D341Med (cell line): ENCODE measurements at regions not wholly inside any gene's neighbourhood (a gene's known extent, or its start where the extent isn't known, plus 50 kb on each side); places are given as distances from the start of the nearest gene placed in this dataset.

Experiments
- DNase-seq: peaks from one replicate; pipeline ENCODE4 v3.0.0; 2012; ENCODE audit warnings: low spot score

DNA sequence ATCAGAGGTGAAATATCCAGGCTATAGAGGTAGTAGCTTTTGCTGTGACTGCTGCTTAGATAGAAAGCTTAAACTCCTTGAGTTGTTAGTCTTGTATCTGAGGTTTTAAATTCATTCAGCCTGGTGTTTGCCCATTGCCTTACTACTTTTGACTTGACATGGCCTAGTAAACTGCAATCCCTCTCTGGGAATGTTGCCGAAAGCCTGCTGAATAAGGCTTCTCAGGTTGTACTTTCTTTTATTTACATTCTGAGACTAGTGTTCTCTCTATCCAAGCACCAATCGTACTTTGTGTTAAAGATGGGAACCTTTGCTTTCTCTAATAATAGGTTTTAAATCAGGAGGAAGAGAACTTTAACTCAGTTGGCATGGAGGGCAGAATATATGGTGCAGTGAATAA is 357.6 kb upstream of the CWC22 start:
- no peak for DNase-seq

DNA sequence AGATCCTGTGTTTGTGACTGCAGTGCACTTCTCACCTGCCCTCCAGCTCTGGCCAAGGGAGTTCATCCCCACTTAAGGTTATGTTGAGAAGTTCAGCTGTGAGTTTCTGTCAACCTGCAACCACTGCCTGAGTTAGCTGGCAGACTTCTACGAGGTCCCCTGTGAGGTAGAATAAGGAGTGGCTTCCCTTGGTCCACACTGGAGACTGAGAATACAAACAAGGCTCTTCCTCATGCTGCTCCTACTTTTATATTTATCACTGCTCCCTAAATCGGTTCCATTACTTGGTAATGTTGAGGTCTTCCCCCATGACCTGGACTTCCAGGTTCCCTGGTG is 353.2 kb upstream of the CWC22 start:
- DNase-seq = no peak

DNA sequence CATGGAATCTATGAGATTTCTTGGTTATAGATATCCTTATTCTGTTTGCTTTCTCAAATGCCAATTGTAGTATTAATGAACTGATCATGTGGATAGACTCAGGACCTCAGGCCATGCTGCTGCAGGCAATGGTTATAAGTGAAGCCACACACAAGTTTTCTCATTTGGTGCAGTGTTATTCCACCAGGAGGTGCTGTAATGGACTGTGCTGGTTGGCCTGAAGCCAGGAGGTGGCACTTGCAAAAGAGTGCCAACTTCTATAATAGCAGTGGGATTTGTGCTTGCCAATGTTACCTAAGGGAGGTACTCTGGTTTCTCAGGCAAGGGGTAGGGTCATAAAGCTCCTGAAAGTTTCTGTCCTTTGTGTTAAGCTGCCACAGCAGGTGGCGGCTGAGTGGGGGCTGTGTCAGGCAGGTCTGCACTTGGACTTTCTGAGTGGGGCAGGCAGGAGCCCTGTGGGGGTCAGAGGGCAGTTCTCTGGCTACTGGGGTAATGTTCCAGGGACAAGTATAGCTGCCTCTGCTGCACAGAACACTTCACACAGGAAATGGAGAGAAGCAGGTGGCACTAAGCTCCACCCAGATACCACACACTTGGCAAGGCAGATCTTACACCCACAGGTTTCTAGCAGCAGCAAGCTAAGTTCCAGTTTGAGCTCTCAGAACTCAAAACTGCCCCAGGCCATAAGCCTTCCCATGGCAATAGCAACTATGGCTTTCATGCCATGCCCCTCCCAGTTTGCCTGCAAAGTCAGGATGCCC is 352.6 kb upstream of the CWC22 start:
- DNase-seq = no peak

DNA sequence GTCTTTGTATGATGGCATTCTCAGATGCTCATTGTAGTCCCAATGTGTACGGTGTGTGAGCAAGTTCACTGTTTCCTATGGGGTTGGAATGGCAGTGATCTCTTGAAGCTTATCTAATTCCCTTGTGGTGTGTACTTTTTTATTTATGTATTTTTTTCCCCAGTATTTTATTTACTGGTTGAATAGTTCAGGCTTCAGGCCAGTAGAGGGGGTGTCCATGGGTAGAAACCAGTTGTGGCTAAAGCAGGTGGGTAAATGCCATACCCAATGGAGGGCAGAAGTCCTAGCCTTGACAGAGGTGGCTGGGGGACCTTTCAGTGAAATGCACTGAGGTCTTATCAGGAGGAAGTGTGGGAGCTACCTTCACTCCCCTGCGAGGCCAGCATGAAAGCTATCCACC is 351.4 kb upstream of the CWC22 start:
- no peak for DNase-seq

DNA sequence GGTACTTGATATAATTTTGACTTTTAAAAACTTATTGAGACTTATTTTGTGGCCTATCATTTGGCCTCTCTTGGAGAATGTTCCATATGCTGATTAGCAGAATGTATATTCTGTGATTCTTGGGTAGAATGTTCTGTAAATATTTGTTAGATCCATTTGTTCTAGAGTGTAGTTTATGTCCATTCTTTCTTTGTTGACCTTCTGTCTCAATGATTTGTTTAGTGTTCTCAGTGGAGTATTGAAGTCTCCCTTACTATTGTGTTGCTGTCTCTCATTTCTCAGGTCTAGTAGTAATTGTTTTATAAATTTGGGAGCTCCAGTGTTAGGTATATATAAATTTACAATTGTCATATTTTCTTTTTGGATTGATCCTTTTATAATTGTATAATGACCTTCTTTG is 349.6 kb upstream of the CWC22 start:
- DNase-seq = no peak

DNA sequence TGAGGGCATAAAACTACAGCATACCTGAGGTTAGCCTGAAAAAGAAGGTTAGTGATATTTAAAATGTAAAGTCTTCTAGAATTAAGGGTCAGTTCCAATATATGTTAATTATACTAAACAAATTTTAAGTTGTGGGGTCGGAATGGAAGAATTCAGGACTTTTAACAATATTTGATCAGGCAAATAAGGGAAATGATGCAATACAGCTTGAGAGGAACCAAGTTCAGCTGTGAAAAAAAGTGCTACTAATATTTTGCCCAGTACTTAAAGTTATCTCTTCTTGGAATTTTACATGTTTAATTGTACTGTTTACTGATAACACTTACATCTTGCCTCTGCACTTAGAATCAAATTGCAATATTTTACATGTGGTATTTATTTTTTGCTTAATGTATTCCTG is 345.5 kb upstream of the CWC22 start:
- no peak for DNase-seq

DNA sequence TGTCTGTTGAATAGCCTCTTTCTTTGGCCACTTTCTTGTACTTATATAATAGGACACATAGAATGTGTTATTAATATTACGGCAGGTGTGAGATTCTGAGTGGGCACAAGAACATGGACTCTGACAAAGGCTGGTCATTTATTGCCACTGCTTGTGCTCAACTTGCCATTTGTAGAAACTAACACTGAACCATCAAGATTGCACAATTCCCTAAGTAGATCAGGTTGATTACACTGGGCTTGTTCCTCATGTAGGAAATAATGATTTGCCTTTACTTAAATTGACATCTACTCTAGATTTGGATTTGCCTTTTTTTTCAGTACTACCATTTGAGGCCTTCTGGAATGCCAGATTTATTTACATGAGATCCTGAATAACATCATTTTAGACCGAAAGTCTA is 342.7 kb upstream of the CWC22 start:
- DNase-seq = no peak

DNA sequence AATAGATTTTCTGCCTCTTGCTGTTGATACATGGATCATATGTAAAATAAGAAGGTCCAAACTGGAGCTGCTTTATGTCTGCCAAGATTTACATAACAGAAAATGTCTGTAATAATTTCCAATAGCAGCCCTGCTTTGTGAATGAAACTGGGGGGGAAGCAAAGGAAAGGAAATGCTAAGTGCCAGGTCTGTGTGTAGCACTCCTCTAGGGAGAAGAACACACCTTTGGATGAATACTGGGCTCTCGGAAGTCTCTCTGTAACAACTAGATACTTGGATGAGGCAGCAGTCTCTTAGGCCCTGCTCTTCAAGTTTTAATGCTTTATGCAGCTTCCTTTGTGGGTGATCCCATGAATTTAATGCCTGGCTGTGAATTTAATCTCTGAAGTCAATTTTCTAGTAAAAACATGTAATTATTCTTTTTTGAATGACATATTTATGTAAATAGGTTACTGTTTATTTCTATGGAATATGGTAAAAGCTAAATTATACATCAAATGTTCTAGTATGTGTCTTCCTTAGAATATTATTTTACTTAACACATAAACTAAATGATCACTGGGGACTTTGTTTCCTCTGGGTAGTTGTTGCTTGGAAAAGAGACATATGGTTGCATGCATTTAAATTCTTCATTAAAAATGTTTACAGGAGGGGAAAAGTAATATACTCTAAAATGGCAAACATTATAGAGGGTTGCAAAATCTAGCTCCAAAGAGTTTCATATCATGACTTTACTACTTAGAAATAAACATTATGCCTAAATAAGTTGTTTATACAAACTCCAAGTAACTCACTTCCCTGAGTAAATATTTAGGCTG is 336.6 kb upstream of the CWC22 start:
- no peak for DNase-seq

DNA sequence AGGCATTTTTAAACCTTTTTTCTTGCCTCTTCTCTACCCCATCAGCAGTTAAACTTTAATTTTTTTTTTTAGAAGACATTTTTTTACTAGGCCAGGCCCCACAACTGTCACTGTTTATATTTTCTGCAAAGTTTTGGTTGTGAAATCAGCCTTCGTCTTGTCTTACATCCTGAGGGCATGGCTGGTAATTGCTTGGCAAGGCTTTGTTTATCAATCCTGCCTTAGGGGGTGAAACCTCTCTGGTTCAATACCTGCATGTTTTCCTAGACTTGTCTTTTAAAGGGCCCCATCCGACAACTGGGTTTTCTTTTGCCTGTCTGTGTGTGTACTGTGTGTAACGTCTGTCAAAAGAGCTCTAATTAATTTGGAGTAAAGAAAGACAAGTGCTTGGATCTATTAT is 330.0 kb upstream of the CWC22 start:
- DNase-seq = no peak

DNA sequence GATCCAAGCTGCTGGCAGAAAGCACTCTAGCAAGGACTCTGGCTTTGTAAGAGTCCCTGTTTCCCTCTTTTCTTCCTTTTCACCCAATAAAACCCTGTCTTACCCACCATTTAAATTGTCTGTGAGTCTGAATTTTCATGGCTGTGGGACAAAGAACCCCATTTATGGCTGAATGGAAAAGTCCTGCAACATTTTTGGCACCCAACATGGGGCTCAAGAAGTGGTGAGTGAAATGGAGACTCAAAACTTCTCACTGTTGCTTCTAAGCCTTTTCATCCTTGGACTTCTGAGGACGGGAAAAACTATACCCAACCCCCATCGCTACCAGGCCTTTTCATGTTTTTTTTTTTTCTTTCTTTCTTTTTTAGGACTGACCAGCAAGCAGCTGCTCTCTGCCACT is 329.5 kb upstream of the CWC22 start:
- no peak for DNase-seq

DNA sequence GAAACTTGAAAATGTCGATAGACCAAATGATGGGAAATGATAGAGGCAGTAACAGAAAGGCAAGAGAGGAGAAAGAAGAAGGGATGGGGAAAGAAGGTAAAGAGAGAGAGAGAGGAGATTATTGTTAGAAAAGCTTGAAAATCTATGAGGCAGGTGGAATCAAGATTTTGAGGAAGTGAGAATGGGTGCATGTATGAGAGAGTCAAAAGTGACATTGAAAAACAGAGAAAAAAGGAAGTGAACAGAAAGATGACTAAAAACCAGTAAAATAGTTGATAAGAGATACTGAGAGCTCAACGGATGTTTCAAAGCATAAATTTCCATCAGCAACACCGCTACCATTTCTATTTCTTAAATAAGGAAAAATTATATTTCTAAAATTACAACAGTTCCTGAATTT is 327.4 kb upstream of the CWC22 start:
- no peak for DNase-seq

DNA sequence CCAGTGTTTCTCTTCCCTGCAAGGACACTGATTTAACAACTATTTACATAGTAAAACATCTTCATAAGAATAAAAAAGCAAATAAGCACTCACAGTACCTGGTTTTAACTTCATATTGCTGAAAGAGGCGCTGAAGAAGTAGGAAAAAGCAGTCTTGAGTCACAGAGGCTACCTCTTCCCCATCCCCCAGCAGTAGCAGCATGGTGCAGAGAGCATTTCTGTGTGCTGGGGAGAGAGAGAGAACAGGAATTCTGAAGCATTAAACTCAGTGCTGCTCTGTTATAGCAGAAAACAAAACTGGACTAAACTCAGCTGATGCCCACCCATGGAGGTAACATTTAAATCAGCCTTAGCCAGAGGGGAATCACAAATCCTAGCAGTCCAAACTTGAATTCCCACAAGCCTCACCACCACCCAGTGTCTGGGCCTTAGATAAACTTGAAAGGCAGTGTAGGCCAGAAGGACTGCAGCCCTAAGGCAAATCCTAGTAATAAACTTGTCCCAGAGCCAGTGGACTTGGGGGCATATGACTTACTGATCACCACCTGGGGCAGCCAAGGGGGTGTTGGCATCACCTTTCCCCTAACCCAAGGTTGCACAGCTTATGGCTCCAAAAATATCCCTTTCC is 321.8 kb upstream of the CWC22 start:
- no peak for DNase-seq

DNA sequence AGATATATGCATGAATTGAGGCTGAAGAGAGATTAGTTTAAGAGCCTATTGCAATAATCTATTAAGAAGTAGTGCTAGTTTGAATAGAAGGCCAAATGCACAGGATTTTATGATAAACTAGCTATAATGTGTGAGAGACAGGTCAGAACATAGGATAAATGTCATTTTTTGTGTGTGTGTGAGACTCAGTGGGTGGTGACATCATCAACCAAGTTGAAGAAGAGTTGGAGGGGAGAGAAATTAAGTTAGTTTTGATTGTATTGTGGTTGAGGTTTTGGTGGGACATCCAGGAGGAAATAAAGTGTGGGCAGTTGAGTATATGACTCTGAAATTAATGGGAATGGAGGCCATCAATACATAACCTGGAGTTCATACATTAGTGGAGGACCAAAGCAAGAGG is 320.1 kb upstream of the CWC22 start:
- no peak for DNase-seq

DNA sequence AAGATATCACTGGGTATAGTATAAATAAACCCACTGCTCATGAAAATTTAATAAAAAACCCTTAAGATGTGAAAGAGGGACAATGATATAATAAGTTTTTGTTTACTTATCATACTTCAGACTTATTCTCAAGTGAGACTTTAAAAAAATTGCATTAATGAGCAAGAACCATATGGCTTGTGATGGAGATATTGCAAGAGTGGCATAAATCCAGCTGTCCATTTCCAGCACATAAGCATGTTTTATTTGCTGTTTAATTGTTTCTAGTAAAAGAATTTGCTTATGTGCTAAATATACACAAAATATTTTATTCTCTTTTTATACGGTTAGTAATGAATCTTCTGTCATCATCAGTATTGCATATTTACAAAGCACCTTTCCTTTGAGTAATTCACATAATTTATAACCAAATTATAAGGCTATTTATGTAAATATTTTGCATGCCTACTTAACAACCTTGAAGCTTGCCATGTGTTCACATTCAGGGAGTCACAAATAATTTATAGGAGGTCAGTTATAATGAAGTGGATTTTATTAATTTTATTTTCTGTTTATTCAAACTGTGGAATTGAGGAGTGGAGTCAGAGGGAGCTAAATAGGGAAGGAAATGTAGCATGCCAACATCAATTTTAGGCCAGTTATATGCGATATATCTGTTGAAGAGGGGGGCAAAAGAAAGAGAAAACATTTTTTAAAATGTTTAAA is 318.5 kb upstream of the CWC22 start:
- no peak for DNase-seq

DNA sequence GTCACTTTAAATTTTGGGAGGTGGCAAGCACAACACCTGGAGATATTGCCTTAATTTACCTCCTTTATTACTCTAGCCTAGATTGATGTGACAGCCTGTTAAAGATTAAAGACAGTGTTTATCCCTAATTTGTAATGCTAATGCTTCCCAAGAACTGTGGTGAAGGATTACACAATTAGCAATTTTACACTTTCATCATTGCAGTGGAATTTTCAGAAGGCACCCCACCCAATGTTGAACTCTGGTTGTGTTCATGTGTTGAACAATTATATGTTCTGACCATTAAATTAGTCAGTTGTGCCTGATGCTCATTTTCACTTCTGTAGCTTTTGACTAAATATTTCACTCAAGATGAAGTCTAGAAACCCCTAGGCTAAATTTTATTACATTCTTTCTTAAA is 317.1 kb upstream of the CWC22 start:
- DNase-seq = no peak

DNA sequence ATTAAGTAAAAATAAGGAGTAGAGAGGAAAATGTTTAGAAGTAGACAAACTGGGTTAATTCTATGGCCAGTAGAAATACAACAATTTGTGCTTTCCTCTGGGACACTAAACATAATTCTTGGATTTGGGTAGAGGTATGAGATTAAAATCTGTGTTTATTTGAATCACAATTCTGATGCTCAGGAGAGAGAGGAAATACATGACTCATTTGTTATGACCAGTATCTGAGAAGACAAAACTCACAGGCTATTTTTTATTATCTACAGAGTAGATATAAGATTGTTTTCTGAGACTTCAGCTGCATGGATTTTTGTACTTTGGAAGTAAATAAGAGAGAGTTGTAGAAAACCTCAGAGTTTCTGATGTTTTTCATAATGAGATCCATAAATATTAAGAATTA is 315.7 kb upstream of the CWC22 start:
- DNase-seq = no peak

DNA sequence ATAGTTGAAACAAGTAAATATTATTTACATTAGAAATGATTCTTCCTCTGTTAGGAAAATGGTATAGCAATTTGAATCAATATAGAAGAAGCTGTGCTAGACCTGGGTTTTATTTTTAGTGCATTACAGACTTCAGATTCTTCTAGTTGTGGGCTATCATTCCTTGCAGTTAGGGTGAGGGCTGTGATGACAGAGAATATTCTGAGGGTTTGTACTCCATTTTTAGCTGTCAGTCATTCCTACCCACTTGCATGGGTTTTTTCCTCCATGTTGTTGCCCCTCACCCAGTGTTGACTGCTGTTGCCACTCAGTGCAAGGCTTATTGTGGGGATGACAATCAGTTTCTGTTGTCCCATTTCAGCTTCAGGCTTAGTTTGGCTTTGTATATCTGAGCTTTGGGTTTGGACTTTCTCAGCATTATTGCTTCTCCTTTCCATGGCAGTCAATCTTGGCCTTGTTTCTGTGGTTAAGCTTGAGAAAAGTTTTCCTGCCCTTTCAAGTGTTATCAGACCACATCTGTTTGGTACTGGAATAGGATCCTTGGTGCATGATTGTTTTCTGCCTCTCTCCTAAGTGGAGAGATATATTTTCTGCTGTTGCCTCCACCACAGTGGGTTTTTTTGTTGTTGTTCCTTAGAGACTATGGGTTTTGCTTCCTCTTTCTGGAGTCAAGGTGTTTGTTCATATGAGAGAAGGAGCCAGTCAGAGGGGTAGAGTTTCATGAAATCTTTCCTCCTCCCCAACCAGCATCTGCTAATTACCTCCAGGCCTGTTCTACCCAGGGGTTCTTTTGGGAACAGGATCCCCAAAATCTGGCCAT is 312.7 kb upstream of the CWC22 start:
- no peak for DNase-seq

DNA sequence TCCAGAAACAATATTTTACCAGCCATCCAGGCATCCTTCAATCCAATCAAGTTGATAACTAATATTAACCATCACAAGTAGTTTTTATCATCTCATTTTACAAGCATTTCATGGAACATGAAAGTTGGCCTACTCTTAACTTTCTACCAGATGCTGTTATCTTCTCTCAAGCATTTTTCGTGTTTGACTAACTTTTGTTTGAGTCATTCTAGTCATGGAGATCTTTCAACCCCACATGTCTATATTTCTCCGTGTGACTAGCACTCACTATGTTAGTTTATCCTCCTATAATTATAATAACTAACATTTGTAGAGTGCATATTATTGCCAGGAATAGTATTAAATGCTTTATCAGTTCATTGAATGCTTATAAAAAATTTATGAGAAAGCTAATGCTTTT is 307.0 kb upstream of the CWC22 start:
- DNase-seq = no peak

DNA sequence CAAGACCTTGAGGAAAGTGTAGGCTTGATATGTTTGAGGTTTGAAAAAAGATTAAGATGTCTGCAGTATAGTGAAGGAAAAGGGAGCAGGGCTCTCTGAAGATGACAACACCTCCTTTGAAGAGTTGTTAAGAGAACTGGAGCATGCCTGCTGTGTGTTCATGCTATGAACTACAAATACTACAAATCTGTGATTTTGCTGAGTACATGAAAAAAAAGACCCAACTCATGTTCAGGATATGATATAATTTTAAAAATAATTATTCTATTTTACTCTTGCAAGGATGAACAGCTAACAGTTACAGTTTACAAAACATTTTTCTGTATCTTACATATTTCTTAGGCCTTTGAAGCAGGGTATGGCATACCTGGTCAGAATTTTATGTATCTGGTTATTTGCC is 305.4 kb upstream of the CWC22 start:
- DNase-seq = no peak

DNA sequence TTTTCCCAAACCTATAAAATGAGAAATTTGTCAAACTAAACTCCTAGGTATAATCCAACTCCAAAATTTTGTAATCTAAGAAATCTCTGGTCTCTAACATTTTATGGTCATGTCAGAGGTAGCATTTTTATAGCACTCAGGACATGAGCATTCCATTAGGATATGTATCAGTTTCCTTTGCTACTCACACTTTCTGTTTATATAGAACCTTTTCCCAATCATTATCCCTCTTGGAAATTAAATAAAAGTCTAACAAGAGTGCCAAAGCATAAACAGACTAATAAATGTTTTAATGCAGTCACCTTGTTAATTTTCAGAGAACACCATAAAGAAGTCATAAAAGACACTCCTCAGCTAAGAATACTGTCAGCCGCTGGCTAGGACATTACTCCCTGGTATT is 300.0 kb upstream of the CWC22 start:
- DNase-seq = no peak

DNA sequence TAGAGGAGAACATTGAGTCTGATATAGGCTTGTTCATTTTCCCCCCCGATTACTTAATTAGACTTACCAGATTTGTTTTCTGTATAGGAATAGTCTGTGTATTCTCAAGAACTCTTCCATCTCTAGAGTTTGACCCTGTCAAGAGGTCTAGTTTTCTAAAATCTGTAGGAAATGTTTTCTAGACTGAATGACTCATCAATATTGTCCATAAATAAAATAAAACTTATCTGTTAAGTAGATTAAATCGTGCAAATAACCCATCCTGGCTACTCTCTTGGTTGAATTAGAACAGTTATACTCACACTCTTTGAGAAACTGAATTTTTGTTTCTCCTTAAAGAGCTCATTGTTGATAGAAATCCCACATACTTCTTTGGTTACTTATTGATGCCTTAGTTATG is 299.2 kb upstream of the CWC22 start:
- DNase-seq = no peak
